Ovary (tissue), 3 donors: ENCODE measurements at regions not wholly inside any gene's neighbourhood (a gene's known extent, or its start where the extent isn't known, plus 50 kb on each side); places are given as distances from the start of the nearest gene placed in this dataset.

ENCODE experiments used
- CTCF ChIP-seq, 3 donors: fragments of 450-650 bp in 2 of 3; fragments of 200-600 bp in 1 of 3; IDR thresholded peaks; one replicate each; pipeline versions ENCODE4 v1.5.1 to v1.8.0; 2016 to 2022; ENCODE audit warnings: antibody characterized with exemption in 3 of 3, mild to moderate bottlenecking in 1 of 3
- POLR2A ChIP-seq: fragments of 450-650 bp; IDR thresholded peaks from one replicate; pipeline ENCODE4 v1.6.1; 2017; ENCODE audit warnings: antibody characterized with exemption, mild to moderate bottlenecking, moderate library complexity
- donor health status: DM: no; HTN: no; CAD: no.

GRCh38 chr12:107264667-107265066 lies 171.3 kb upstream of the CRY1 start:
- TF ChIP-seq CTCF (IDR thresholded peaks at IDR 0.05) (no peak), POLR2A (no peak)
